HG03575 (cell line): ENCODE measurements at regions not wholly inside any gene's neighbourhood (a gene's known extent, or its start where the extent isn't known, plus 50 kb on each side); places are given as distances from the start of the nearest gene placed in this dataset.
"Not testable (repeated sequence)": the region's sequence is repeated elsewhere in the genome, so short reads cannot be mapped to it uniquely, and the experiment has no call there.

Experiments used
- ATAC-seq: cut with Tn5 transposase; IDR thresholded peaks from one replicate; pipeline ENCODE4 v1.9.1; 2021; ENCODE audit not compliant: unreplicated experiment, insufficient number of reproducible peaks, low FRiP score; ENCODE audit errors: extremely low read depth

- ATAC-seq, result no peak
Observed at GRCh38 chr3:27779176-27779575, 57.1 kb upstream of the EOMES start.

GRCh38 chr3:27789420-27789819 is 67.3 kb upstream of the EOMES start:
- no peak for ATAC-seq

GRCh38 chr3:27791956-27792355 is 69.8 kb upstream of the EOMES start:
- ATAC-seq, result no peak

- no peak for ATAC-seq
Observed at GRCh38 chr3:27792869-27793268, 70.7 kb upstream of the EOMES start.

GRCh38 chr3:27794211-27794610 is 72.1 kb upstream of the EOMES start:
- ATAC-seq, result no peak

GRCh38 chr3:27796365-27796875 is 74.3 kb upstream of the EOMES start:
- ATAC-seq, result no peak

- no peak for ATAC-seq
Observed at GRCh38 chr3:27797773-27798172, 75.7 kb upstream of the EOMES start.

- ATAC-seq, result no peak
Observed at GRCh38 chr3:27800261-27800660, 78.1 kb upstream of the EOMES start.

- no peak for ATAC-seq
Observed at GRCh38 chr3:27802425-27802824, 80.3 kb upstream of the EOMES start.

- ATAC-seq, result no peak
Observed at GRCh38 chr3:27802849-27803248, 80.7 kb upstream of the EOMES start.

- ATAC-seq, result no peak
Observed at GRCh38 chr3:27805282-27805681, 83.2 kb upstream of the EOMES start.

GRCh38 chr3:27813255-27813654 is 91.1 kb upstream of the EOMES start:
- no peak for ATAC-seq

- not testable (repeated sequence) for ATAC-seq
Observed at GRCh38 chr3:27821609-27822008, 99.5 kb upstream of the EOMES start.

- ATAC-seq, result no peak
Observed at GRCh38 chr3:27824312-27825200, 102.4 kb upstream of the EOMES start.

- no peak for ATAC-seq
Observed at GRCh38 chr3:27826448-27826847, 104.3 kb upstream of the EOMES start.

- no peak for ATAC-seq
Observed at GRCh38 chr3:27827041-27827440, 104.9 kb upstream of the EOMES start.

GRCh38 chr3:27840807-27841594 is 118.9 kb upstream of the EOMES start:
- ATAC-seq, result no peak

GRCh38 chr3:27844052-27844675 is 122.0 kb upstream of the EOMES start:
- ATAC-seq, result no peak

GRCh38 chr3:27847697-27848096 is 125.6 kb upstream of the EOMES start:
- ATAC-seq, result no peak

GRCh38 chr3:27848826-27849225 is 126.7 kb upstream of the EOMES start:
- ATAC-seq, result no peak
